ENCODE measurements at regions not wholly inside any gene's neighbourhood (a gene's known extent, or its start where the extent isn't known, plus 50 kb on each side); places are given as distances from the start of the nearest gene placed in this dataset.

DNA sequence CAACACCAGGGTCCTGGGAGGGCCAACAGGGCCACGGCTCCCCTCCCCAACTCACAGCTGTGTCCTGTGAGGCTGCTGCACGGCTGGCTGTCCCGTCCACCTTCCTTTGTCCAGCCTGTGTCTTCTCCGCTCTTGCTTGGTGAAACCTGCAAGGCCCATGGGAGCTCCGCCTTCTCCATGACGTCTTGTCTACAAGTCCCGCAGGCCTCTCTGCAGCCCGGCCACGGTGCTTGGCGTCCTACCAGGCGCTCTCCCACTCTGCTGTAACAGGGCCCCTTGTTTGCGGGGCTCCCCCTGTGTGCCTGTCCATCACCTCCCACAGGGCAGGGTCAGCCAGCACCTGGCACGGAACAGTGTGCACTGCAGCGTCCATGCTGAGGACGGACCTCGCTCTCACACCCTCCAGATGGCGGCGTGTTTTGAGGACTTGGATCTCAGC is 866.8 kb downstream of the TBC1D22A start:
- Histone ChIP-seq H3K79me2 (ENCODE audit: low read length) (no peaks in the 10 kb centered on the region), H4K20me1 (ENCODE audit: insufficient read depth, low read depth, low read length) (no peaks in the 10 kb centered on the region), H3K27ac (ENCODE audit: low read length) (no peak overlapping the region), H3K4me1 (ENCODE audit: low read length) (no peaks in the 10 kb centered on the region), H3K27me3 (ENCODE audit: low read length) (no peaks in the 10 kb centered on the region), H2AFZ (ENCODE audit: low read length) (no peak overlapping the region), H3K9me3 (ENCODE audit: low read length) (no peaks in the 10 kb centered on the region), H3K4me2 (ENCODE audit: low read depth, low read length, poor library complexity, severe bottlenecking) (no peak overlapping the region), H3K4me3 (ENCODE audit: low read length) (no peak overlapping the region), H3K36me3 (ENCODE audit: insufficient read depth, low read length) (no peaks in the 10 kb centered on the region), H3K9me2 (replicated peaks; ENCODE audit: insufficient read depth, low read length) (no peaks in the 10 kb centered on the region), H3K9ac (ENCODE audit: low read length) (no peak overlapping the region)
- DNase-seq: no peak

DNA sequence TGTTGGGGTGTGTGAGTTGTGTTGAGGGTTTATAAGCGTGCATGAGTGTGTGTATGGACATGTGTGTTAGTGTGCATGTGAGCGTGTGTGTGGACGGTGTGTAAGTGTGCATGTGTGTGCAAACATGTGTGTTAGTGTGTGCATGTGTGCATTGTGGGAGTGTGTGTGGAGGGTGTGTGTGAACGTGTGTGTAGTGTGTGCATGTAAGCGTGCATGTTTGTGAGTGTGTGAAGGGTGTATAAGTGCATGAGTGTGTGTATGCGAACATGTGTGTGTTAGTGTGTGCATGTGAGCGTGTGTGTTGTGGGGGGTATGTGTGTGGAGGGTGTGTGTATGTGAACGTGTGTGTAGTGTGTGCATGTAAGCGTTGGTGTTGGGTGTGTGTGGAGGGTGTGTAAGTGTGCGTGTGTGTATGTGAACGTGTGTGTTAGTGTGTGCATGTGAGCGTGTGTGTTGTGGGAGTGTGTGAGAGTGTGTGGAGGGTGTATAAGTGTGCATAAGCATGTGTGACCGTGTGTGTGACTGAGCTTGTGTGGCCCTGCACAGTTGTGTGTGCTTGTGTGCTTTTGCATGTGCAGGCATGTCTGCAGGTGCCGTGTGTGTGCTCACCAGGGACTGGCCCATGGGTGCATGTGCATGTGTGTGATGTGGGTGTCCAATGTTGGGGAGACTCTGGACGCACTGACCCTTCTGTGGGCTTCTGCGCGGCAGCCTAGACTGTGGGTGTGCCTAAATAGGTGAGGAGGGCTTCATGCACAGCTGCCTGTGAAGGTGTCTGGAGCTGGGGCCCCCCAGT is 866.2 kb downstream of the TBC1D22A start:
- Histone ChIP-seq H3K9me2 (replicated peaks; ENCODE audit: insufficient read depth, low read length) (no peaks in the 10 kb centered on the region), H3K4me3 (ENCODE audit: low read length) (no peak overlapping the region), H2AFZ (ENCODE audit: low read length) (no peak overlapping the region), H3K27ac (ENCODE audit: low read length) (no peak overlapping the region), H3K4me2 (ENCODE audit: low read depth, low read length, poor library complexity, severe bottlenecking) (no peak overlapping the region), H3K36me3 (ENCODE audit: insufficient read depth, low read length) (no peaks in the 10 kb centered on the region), H3K79me2 (ENCODE audit: low read length) (no peaks in the 10 kb centered on the region), H3K27me3 (ENCODE audit: low read length) (no peaks in the 10 kb centered on the region), H4K20me1 (ENCODE audit: insufficient read depth, low read depth, low read length) (no peaks in the 10 kb centered on the region), H3K9me3 (ENCODE audit: low read length) (no peaks in the 10 kb centered on the region), H3K9ac (ENCODE audit: low read length) (no peak overlapping the region), H3K4me1 (ENCODE audit: low read length) (no peaks in the 10 kb centered on the region)
- no peak for DNase-seq

GRCh38 chr22:47627556-47628253 is 865.3 kb downstream of the TBC1D22A start:
- Histone ChIP-seq H3K27ac (ENCODE audit: low read length) (no peak overlapping the region), H3K36me3 (ENCODE audit: insufficient read depth, low read length) (no peaks in the 10 kb centered on the region), H4K20me1 (ENCODE audit: insufficient read depth, low read depth, low read length) (no peaks in the 10 kb centered on the region), H3K4me3 (ENCODE audit: low read length) (no peak overlapping the region), H3K4me1 (ENCODE audit: low read length) (no peaks in the 10 kb centered on the region), H3K4me2 (ENCODE audit: low read depth, low read length, poor library complexity, severe bottlenecking) (no peak overlapping the region), H3K9me2 (replicated peaks; ENCODE audit: insufficient read depth, low read length) (no peaks in the 10 kb centered on the region), H2AFZ (ENCODE audit: low read length) (no peak overlapping the region), H3K79me2 (ENCODE audit: low read length) (no peaks in the 10 kb centered on the region), H3K27me3 (ENCODE audit: low read length) (no peaks in the 10 kb centered on the region), H3K9me3 (ENCODE audit: low read length) (no peaks in the 10 kb centered on the region), H3K9ac (ENCODE audit: low read length) (no peak overlapping the region)
- no peak for DNase-seq

DNA sequence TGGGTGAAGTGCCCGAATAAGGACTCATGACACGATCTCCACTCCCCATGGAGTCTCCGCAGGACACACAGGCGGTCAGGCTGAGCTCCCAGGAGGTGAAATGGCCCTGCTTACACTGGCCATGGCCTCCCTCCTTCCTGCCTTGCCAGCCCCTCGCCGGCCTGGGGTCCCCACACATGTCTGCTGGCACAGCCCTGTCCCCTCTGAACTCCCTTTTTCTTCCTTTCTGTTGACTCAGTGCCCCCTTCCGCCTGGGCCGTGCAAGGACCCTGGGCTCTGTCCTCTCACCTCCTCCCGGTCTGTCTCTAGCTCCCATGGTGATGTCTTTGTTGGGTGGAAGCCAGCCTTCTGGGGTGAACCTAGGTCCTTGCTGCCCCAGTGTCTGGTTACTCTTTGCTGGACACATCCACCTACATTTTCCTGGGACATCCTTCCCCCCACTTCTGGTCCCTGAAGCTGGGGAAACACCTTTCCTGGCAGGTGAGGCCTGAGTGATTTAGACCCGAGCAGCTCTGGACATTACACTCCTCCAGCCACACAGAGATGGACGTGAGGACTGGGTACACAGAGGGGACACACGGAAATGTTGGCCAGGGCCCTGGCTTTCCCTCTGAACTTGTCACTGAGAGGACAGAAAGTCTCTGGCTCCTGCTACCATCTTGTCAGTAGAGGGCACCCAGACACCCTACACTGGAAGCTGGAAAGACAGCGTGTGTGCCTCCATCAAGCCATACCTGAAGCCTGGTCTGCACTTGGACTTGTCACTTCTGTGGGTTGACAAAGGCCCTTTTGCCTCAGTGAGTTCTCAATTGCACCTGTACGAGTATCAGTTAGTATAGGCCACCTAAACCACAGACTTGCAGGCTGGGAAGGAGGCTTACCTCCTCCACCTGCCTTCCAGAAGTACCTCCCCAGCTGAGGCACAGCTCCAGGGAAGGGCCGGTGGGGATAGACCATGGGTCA is 864.3 kb downstream of the TBC1D22A start:
- Histone ChIP-seq H3K27me3 (ENCODE audit: low read length) (no peaks in the 10 kb centered on the region), H3K9me2 (replicated peaks; ENCODE audit: insufficient read depth, low read length) (no peaks in the 10 kb centered on the region), H3K4me2 (ENCODE audit: low read depth, low read length, poor library complexity, severe bottlenecking) (no peak overlapping the region), H2AFZ (ENCODE audit: low read length) (no peak overlapping the region), H3K79me2 (ENCODE audit: low read length) (no peaks in the 10 kb centered on the region), H3K36me3 (ENCODE audit: insufficient read depth, low read length) (no peaks in the 10 kb centered on the region), H3K27ac (ENCODE audit: low read length) (no peak overlapping the region), H3K9me3 (ENCODE audit: low read length) (no peaks in the 10 kb centered on the region), H4K20me1 (ENCODE audit: insufficient read depth, low read depth, low read length) (no peaks in the 10 kb centered on the region), H3K4me1 (ENCODE audit: low read length) (no peaks in the 10 kb centered on the region), H3K4me3 (ENCODE audit: low read length) (no peak overlapping the region), H3K9ac (ENCODE audit: low read length) (no peak overlapping the region)
- DNase-seq: peak; percentile 60

GRCh38 chr22:47625531-47626427 is 863.3 kb downstream of the TBC1D22A start:
- Histone ChIP-seq H3K9me3 (ENCODE audit: low read length) (no peaks in the 10 kb centered on the region), H3K36me3 (ENCODE audit: insufficient read depth, low read length) (no peaks in the 10 kb centered on the region), H2AFZ (ENCODE audit: low read length) (no peak overlapping the region), H4K20me1 (ENCODE audit: insufficient read depth, low read depth, low read length) (no peaks in the 10 kb centered on the region), H3K9me2 (replicated peaks; ENCODE audit: insufficient read depth, low read length) (no peaks in the 10 kb centered on the region), H3K4me3 (ENCODE audit: low read length) (no peak overlapping the region), H3K9ac (ENCODE audit: low read length) (no peak overlapping the region), H3K27ac (ENCODE audit: low read length) (no peak overlapping the region), H3K27me3 (ENCODE audit: low read length) (no peaks in the 10 kb centered on the region), H3K4me1 (ENCODE audit: low read length) (no peaks in the 10 kb centered on the region), H3K4me2 (ENCODE audit: low read depth, low read length, poor library complexity, severe bottlenecking) (no peak overlapping the region), H3K79me2 (ENCODE audit: low read length) (no peaks in the 10 kb centered on the region)
- no peak for DNase-seq

- Histone ChIP-seq H3K4me1 (ENCODE audit: low read length) (no peaks in the 10 kb centered on the region), H3K9me3 (ENCODE audit: low read length) (no peaks in the 10 kb centered on the region), H4K20me1 (ENCODE audit: insufficient read depth, low read depth, low read length) (no peaks in the 10 kb centered on the region), H3K27me3 (ENCODE audit: low read length) (no peaks in the 10 kb centered on the region), H3K27ac (ENCODE audit: low read length) (no peak overlapping the region), H3K4me2 (ENCODE audit: low read depth, low read length, poor library complexity, severe bottlenecking) (no peak overlapping the region), H3K36me3 (ENCODE audit: insufficient read depth, low read length) (no peaks in the 10 kb centered on the region), H2AFZ (ENCODE audit: low read length) (no peak overlapping the region), H3K9ac (ENCODE audit: low read length) (no peak overlapping the region), H3K79me2 (ENCODE audit: low read length) (no peaks in the 10 kb centered on the region), H3K9me2 (replicated peaks; ENCODE audit: insufficient read depth, low read length) (no peaks in the 10 kb centered on the region), H3K4me3 (ENCODE audit: low read length) (no peak overlapping the region)
- DNase-seq: no peak
These were observed 862.5 kb downstream of the TBC1D22A start for GRCh38 chr22:47625013-47625385.

GRCh38 chr22:47624252-47625012 is 862.0 kb downstream of the TBC1D22A start:
- Histone ChIP-seq H3K4me1 (ENCODE audit: low read length) (no peaks in the 10 kb centered on the region), H3K36me3 (ENCODE audit: insufficient read depth, low read length) (no peaks in the 10 kb centered on the region), H3K4me2 (ENCODE audit: low read depth, low read length, poor library complexity, severe bottlenecking) (no peak overlapping the region), H3K27me3 (ENCODE audit: low read length) (no peaks in the 10 kb centered on the region), H2AFZ (ENCODE audit: low read length) (no peak overlapping the region), H3K4me3 (ENCODE audit: low read length) (no peak overlapping the region), H3K9me3 (ENCODE audit: low read length) (no peaks in the 10 kb centered on the region), H3K27ac (ENCODE audit: low read length) (no peak overlapping the region), H3K79me2 (ENCODE audit: low read length) (no peaks in the 10 kb centered on the region), H3K9me2 (replicated peaks; ENCODE audit: insufficient read depth, low read length) (no peaks in the 10 kb centered on the region), H3K9ac (ENCODE audit: low read length) (no peak overlapping the region), H4K20me1 (ENCODE audit: insufficient read depth, low read depth, low read length) (no peaks in the 10 kb centered on the region)
- no peak for DNase-seq

Data from Karpas-422 (cell line).